Left ventricle myocardium inferior (tissue), 1 donor: ENCODE measurements at regions not wholly inside any gene's neighbourhood (a gene's known extent, or its start where the extent isn't known, plus 50 kb on each side); places are given as distances from the start of the nearest gene placed in this dataset.

Experiments
- DNase-seq: peaks from one replicate; pipeline ENCODE4 v3.0.0-alpha.2; 2020
- H3K27ac ChIP-seq: fragments of 200-600 bp; replicated peaks from 2 replicates; pipeline ENCODE4 v1.8.0; 2021
- H3K27me3 ChIP-seq: fragments of 200-600 bp; 2 replicates; pipeline ENCODE4 v1.8.0; 2021; ENCODE audit warnings: low read depth
- H3K36me3 ChIP-seq: fragments of 200-600 bp; 2 replicates; pipeline ENCODE4 v1.8.0; 2021
- H3K4me1 ChIP-seq: fragments of 200-600 bp; 2 replicates; pipeline ENCODE4 v1.8.0; 2021
- H3K4me3 ChIP-seq: fragments of 200-600 bp; 2 replicates; pipeline ENCODE4 v1.8.0; 2021; ENCODE audit warnings: mild to moderate bottlenecking, moderate library complexity
- H3K9me3 ChIP-seq: fragments of 200-600 bp; replicated peaks from 2 replicates; pipeline ENCODE4 v1.8.0; 2021
- intact Hi-C: fragments of 100-400 bp; cut with micrococcal nuclease; formaldehyde crosslinking; loops from one replicate; pipeline ENCODE4 v1.11.0; 2022
- TF ChIP-seq, protein P1 (sequence below): fragments of 200-600 bp; IDR thresholded peaks from 2 replicates; pipeline ENCODE4 v1.8.0; 2021; ENCODE audit warnings: antibody characterized with exemption, mild to moderate bottlenecking, borderline replicate concordance
- donor health status: DM: no; HTN: yes; CAD: no; lungs with severe emphysema.

DNA sequence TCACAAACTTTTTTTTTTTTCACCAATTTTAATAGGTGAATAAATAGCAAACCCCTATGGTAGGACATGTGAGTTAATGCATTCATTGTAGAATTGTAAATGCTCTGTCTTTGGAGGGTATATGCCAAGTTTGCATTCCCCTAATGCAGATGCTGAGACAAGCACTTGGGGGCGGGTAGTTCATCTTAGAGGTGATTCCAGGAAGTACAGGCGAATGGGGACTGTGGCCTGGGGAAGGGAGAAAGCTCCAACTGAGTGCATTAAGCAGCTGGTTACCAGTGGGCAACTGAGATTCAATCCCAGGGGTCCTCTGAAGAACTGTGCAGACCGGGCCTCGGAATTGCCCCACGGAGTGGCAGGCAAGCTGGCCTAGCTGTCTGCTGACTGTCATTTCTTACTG lies 107.6 kb downstream of the ZNF664 start:
- Histone ChIP-seq H3K9me3 (no peaks in the 10 kb centered on the region), H3K36me3 (no peaks in the 10 kb centered on the region), H3K4me1 (no peaks in the 10 kb centered on the region), H3K4me3 (no peak overlapping the region), H3K27ac (no peak overlapping the region), H3K27me3 (no peaks in the 10 kb centered on the region)
- TF ChIP-seq, protein P1, sequence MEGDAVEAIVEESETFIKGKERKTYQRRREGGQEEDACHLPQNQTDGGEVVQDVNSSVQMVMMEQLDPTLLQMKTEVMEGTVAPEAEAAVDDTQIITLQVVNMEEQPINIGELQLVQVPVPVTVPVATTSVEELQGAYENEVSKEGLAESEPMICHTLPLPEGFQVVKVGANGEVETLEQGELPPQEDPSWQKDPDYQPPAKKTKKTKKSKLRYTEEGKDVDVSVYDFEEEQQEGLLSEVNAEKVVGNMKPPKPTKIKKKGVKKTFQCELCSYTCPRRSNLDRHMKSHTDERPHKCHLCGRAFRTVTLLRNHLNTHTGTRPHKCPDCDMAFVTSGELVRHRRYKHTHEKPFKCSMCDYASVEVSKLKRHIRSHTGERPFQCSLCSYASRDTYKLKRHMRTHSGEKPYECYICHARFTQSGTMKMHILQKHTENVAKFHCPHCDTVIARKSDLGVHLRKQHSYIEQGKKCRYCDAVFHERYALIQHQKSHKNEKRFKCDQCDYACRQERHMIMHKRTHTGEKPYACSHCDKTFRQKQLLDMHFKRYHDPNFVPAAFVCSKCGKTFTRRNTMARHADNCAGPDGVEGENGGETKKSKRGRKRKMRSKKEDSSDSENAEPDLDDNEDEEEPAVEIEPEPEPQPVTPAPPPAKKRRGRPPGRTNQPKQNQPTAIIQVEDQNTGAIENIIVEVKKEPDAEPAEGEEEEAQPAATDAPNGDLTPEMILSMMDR: no peak
- DNase-seq: no peak
- intact Hi-C loops: no loop called here

DNA sequence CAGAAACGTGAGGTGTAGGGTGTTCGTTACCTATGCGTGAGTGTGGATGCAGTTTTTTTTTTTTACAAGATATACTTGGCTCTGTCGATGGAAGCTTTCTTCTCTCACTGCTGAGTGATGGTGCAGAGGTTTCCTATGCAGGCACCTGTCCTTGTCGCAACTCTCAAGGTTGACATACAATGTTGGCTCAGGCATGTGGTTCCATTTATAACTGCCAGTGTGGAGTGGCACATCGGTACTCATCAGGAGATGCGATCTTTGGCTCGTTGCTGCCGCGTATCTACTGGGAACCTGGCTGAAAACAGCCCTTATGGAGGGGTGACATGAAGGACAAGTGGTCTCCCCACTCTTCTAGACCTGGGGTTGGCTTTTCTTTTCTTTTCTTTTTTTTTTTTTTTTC lies 109.0 kb downstream of the ZNF664 start:
- no peak for DNase-seq
- Histone ChIP-seq H3K4me1 (no peaks in the 10 kb centered on the region), H3K27me3 (no peaks in the 10 kb centered on the region), H3K9me3 (no peaks in the 10 kb centered on the region), H3K4me3 (no peak overlapping the region), H3K27ac (no peak overlapping the region), H3K36me3 (no peaks in the 10 kb centered on the region)
- TF ChIP-seq, protein P1: no peak
- intact Hi-C loops: no loop called here

DNA sequence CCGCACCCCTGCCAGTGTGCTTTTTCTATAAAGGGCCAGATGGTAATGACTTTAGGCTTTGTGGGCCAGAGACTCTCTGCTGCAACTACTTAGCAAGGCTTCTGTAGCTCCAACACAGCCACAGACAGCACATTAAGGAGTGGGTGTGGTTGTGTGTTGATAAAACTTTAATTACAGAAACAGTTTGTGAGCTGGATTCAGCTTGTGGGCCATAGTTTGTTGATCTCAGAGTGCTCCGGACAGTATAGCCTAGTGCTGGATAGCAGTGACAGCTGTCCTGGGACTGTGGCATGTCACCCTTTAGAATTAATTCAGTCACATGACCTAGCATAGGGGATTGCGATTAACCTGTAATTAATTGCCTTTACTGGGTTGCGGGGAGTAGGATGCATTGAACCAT lies 109.7 kb downstream of the ZNF664 start:
- Histone ChIP-seq H3K9me3 (no peaks in the 10 kb centered on the region), H3K27me3 (no peaks in the 10 kb centered on the region), H3K4me1 (no peaks in the 10 kb centered on the region), H3K36me3 (no peaks in the 10 kb centered on the region), H3K4me3 (no peak overlapping the region), H3K27ac (no peak overlapping the region)
- DNase-seq: no peak
- intact Hi-C loops: no loop called here
- TF ChIP-seq, protein P1: no peak

DNA sequence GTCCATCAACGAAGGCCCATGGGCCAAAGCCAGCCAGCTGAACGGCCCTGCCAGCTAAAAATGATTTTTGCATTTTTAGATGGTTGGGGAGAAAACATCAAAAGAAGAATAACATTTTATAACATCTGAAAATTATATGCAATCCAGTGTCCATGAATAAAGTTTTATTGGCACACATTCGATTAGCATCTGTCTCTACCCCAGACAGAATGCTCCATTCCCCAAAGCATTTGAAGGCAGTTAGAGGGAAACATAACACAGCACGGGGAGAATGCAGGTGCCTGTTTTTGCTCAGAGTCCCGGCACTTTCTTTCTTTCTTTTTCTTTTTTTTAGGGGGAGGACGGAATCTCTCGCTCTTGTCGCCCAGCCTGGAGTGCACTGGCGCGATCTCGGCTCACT lies 110.7 kb downstream of the ZNF664 start:
- Histone ChIP-seq H3K4me1 (no peaks in the 10 kb centered on the region), H3K27ac (no peak overlapping the region), H3K4me3 (no peak overlapping the region), H3K36me3 (no peaks in the 10 kb centered on the region), H3K9me3 (no peaks in the 10 kb centered on the region), H3K27me3 (no peaks in the 10 kb centered on the region)
- intact Hi-C loops: no loop called here
- TF ChIP-seq, protein P1: no peak
- no peak for DNase-seq

- Histone ChIP-seq H3K9me3 (no peaks in the 10 kb centered on the region), H3K27ac (no peak overlapping the region), H3K4me3 (no peak overlapping the region), H3K36me3 (no peaks in the 10 kb centered on the region), H3K4me1 (no peaks in the 10 kb centered on the region), H3K27me3 (no peaks in the 10 kb centered on the region)
- DNase-seq: no peak
- TF ChIP-seq, protein P1: no peak
- intact Hi-C loops: no loop called here
Measured at GRCh38 chr12:124085419-124086296, 112.6 kb downstream of the ZNF664 start.
